SJSA1 (cell line): ENCODE measurements at regions not wholly inside any gene's neighbourhood (a gene's known extent, or its start where the extent isn't known, plus 50 kb on each side); places are given as distances from the start of the nearest gene placed in this dataset.
"Not testable (repeated sequence)": the region's sequence is repeated elsewhere in the genome, so short reads cannot be mapped to it uniquely, and the experiment has no call there.

ENCODE experiments used
- DNase-seq, 2 experiments: peaks; one replicate each; pipeline ENCODE4 v3.0.0-alpha.2; 2015 to 2020; ENCODE audit warnings: low spot score in 2 of 2, low read depth in 1 of 2
- H3K27ac ChIP-seq: fragments of 250-450 bp; sonication (Bioruptor Pico); 2 replicates; pipeline ENCODE4 v1.5.1; 2020; ENCODE audit warnings: mild to moderate bottlenecking, moderate library complexity
- H3K27me3 ChIP-seq: fragments of 250-450 bp; sonication (Bioruptor Pico); replicated peaks from 2 replicates; pipeline ENCODE4 v1.5.1; 2020; ENCODE audit warnings: mild to moderate bottlenecking, moderate library complexity
- H3K36me3 ChIP-seq: fragments of 250-450 bp; sonication (Bioruptor Pico); 2 replicates; pipeline ENCODE4 v1.5.1; 2020; ENCODE audit warnings: mild to moderate bottlenecking
- H3K4me1 ChIP-seq: fragments of 250-450 bp; sonication (Bioruptor Pico); replicated peaks from 2 replicates; pipeline ENCODE4 v1.6.1; 2021; ENCODE audit warnings: mild to moderate bottlenecking
- H3K4me3 ChIP-seq: fragments of 250-450 bp; sonication (Bioruptor Pico); 2 replicates; pipeline ENCODE4 v1.5.1; 2020; ENCODE audit warnings: mild to moderate bottlenecking
- H3K9me3 ChIP-seq: fragments of 250-450 bp; sonication (Bioruptor Pico); replicated peaks from 2 replicates; pipeline ENCODE4 v1.5.1; 2020; ENCODE audit warnings: mild to moderate bottlenecking

- peak in 1 of 2 experiments; percentile 17 for DNase-seq
- H3K36me3 ChIP-seq = no peaks in the 10 kb centered on the region
- no peaks in the 10 kb centered on the region for H3K27me3 ChIP-seq
- no peak overlapping the region for H3K27ac ChIP-seq
- no peaks in the 10 kb centered on the region for H3K9me3 ChIP-seq
- H3K4me3 ChIP-seq = no peak overlapping the region
- no peaks in the 10 kb centered on the region for H3K4me1 ChIP-seq
These were observed 71.4 kb upstream of the COL5A1 start for GRCh38 chr9:134570151-134570621.

GRCh38 chr9:134570711-134571325 is 70.8 kb upstream of the COL5A1 start:
- DNase-seq = peak in 1 of 2 experiments; percentile 37
- H3K36me3 ChIP-seq = no peaks in the 10 kb centered on the region
- no peaks in the 10 kb centered on the region for H3K27me3 ChIP-seq
- H3K9me3 ChIP-seq = no peaks in the 10 kb centered on the region
- H3K4me1 ChIP-seq = 0 out of 2 replicates have a peak, but pooled peaks cover 4% of the 10 kb centered on the region
- H3K27ac ChIP-seq = no peak overlapping the region
- H3K4me3 ChIP-seq = no peak overlapping the region

GRCh38 chr9:134571326-134571931 is 70.2 kb upstream of the COL5A1 start:
- no peaks in the 10 kb centered on the region for H3K36me3 ChIP-seq
- DNase-seq = peak in 1 of 2 experiments; percentile 35
- no peak overlapping the region for H3K4me3 ChIP-seq
- H3K27me3 ChIP-seq = no peaks in the 10 kb centered on the region
- 0 out of 2 replicates have a peak, but pooled peaks cover 4% of the 10 kb centered on the region for H3K4me1 ChIP-seq
- no peak overlapping the region for H3K27ac ChIP-seq
- H3K9me3 ChIP-seq = no peaks in the 10 kb centered on the region

GRCh38 chr9:134571946-134572917 is 69.4 kb upstream of the COL5A1 start:
- no peak overlapping the region for H3K27ac ChIP-seq
- peak; percentile 21 to 47 for DNase-seq
- no peaks in the 10 kb centered on the region for H3K27me3 ChIP-seq
- no peaks in the 10 kb centered on the region for H3K36me3 ChIP-seq
- H3K9me3 ChIP-seq = no peaks in the 10 kb centered on the region
- no peak overlapping the region for H3K4me3 ChIP-seq
- H3K4me1 ChIP-seq = 0 out of 2 replicates have a peak, but pooled peaks cover 4% of the 10 kb centered on the region

GRCh38 chr9:134574686-134575085 is 66.9 kb upstream of the COL5A1 start:
- peak in 1 of 2 experiments; percentile 9 for DNase-seq
- not testable (repeated sequence) for H3K4me1 ChIP-seq, H3K27ac ChIP-seq, H3K9me3 ChIP-seq, H3K36me3 ChIP-seq, H3K27me3 ChIP-seq, H3K4me3 ChIP-seq

GRCh38 chr9:134575103-134575900 is 66.3 kb upstream of the COL5A1 start:
- Histone ChIP-seq H3K36me3 (no peaks in the 10 kb centered on the region), H3K4me1 (0 out of 2 replicates have a peak, but pooled peaks cover 4% of the 10 kb centered on the region), H3K27me3 (no peaks in the 10 kb centered on the region), H3K9me3 (no peaks in the 10 kb centered on the region), H3K27ac (no peak overlapping the region), H3K4me3 (no peak overlapping the region)
- DNase-seq = peak in 1 of 2 experiments; percentile 37

GRCh38 chr9:134575901-134576176 is 65.8 kb upstream of the COL5A1 start:
- peak in 1 of 2 experiments; percentile 25 for DNase-seq
- Histone ChIP-seq H3K27ac (no peak overlapping the region), H3K27me3 (no peaks in the 10 kb centered on the region), H3K9me3 (no peaks in the 10 kb centered on the region), H3K36me3 (no peaks in the 10 kb centered on the region), H3K4me3 (no peak overlapping the region), H3K4me1 (0 out of 2 replicates have a peak, but pooled peaks cover 4% of the 10 kb centered on the region)

GRCh38 chr9:134585021-134585561 is 56.5 kb upstream of the COL5A1 start:
- H3K4me3 ChIP-seq = no peak overlapping the region
- H3K4me1 ChIP-seq = peaks cover 17% of the 10 kb centered on the region
- no peaks in the 10 kb centered on the region for H3K27me3 ChIP-seq
- DNase-seq = peak in 1 of 2 experiments; percentile 38
- no peaks in the 10 kb centered on the region for H3K36me3 ChIP-seq
- no peak overlapping the region for H3K27ac ChIP-seq
- no peaks in the 10 kb centered on the region for H3K9me3 ChIP-seq

GRCh38 chr9:134585746-134586706 is 55.6 kb upstream of the COL5A1 start:
- peak; percentile 63 to 85 for DNase-seq
- no peak overlapping the region for H3K27ac ChIP-seq
- no peaks in the 10 kb centered on the region for H3K36me3 ChIP-seq
- peaks cover 26% of the 10 kb centered on the region for H3K4me1 ChIP-seq
- H3K27me3 ChIP-seq = no peaks in the 10 kb centered on the region
- H3K4me3 ChIP-seq = no peak overlapping the region
- H3K9me3 ChIP-seq = no peaks in the 10 kb centered on the region

GRCh38 chr9:134589748-134590147 is 51.9 kb upstream of the COL5A1 start:
- Histone ChIP-seq H3K4me3 (no peak overlapping the region), H3K27me3 (no peaks in the 10 kb centered on the region), H3K36me3 (no peaks in the 10 kb centered on the region), H3K9me3 (no peaks in the 10 kb centered on the region), H3K4me1 (peaks cover 52% of the 10 kb centered on the region), H3K27ac (no peak overlapping the region)
- DNase-seq = peak in 1 of 2 experiments; percentile 35

GRCh38 chr9:134590240-134591081 is 51.1 kb upstream of the COL5A1 start:
- no peaks in the 10 kb centered on the region for H3K27me3 ChIP-seq
- peak in 1 of 2 experiments; percentile 41 for DNase-seq
- H3K9me3 ChIP-seq = no peaks in the 10 kb centered on the region
- no peak overlapping the region for H3K4me3 ChIP-seq
- H3K4me1 ChIP-seq = peaks cover 47% of the 10 kb centered on the region
- no peak overlapping the region for H3K27ac ChIP-seq
- H3K36me3 ChIP-seq = no peaks in the 10 kb centered on the region
